Colon (tissue), 2 donors: ENCODE measurements at regions not wholly inside any gene's neighbourhood (a gene's known extent, or its start where the extent isn't known, plus 50 kb on each side); places are given as distances from the start of the nearest gene placed in this dataset.
"Not testable (repeated sequence)": the region's sequence is repeated elsewhere in the genome, so short reads cannot be mapped to it uniquely, and the experiment has no call there.

Experiments
- FAIRE-seq: peaks from 2 replicates; lab custom pipeline; 2012; peaks lifted over from hg19 to GRCh38; lab: Jason Lieb, UNC
- donor health status: control.
- donor health status: control.

GRCh38 chr16:65355706-65356105, 233.8 kb upstream of the CDH11 start:
- FAIRE-seq, result no peak

- FAIRE-seq, result no peak
Observed at GRCh38 chr16:65353183-65353582, 231.3 kb upstream of the CDH11 start.

- FAIRE-seq, result no peak
Observed at GRCh38 chr16:65349626-65350025, 227.8 kb upstream of the CDH11 start.

GRCh38 chr16:65343556-65343955, 221.7 kb upstream of the CDH11 start:
- FAIRE-seq, result no peak

- FAIRE-seq, result no peak
Observed at GRCh38 chr16:65342231-65342866, 220.5 kb upstream of the CDH11 start.

GRCh38 chr16:65339062-65339461, 217.2 kb upstream of the CDH11 start:
- no peak for FAIRE-seq

- no peak for FAIRE-seq
Observed at GRCh38 chr16:65336160-65336559, 214.3 kb upstream of the CDH11 start.

GRCh38 chr16:65334081-65334480, 212.2 kb upstream of the CDH11 start:
- no peak for FAIRE-seq

GRCh38 chr16:65333283-65333682, 211.4 kb upstream of the CDH11 start:
- no peak for FAIRE-seq

GRCh38 chr16:65327346-65327745, 205.5 kb upstream of the CDH11 start:
- FAIRE-seq, result no peak

GRCh38 chr16:65323655-65324237, 201.9 kb upstream of the CDH11 start:
- no peak for FAIRE-seq

- no peak for FAIRE-seq
Observed at GRCh38 chr16:65319621-65320231, 197.9 kb upstream of the CDH11 start.

- FAIRE-seq, result no peak
Observed at GRCh38 chr16:65318590-65319257, 196.9 kb upstream of the CDH11 start.

GRCh38 chr16:65318138-65318537, 196.3 kb upstream of the CDH11 start:
- no peak for FAIRE-seq

- no peak for FAIRE-seq
Observed at GRCh38 chr16:65316808-65317207, 194.9 kb upstream of the CDH11 start.

GRCh38 chr16:65315081-65315780, 193.4 kb upstream of the CDH11 start:
- no peak for FAIRE-seq

- no peak for FAIRE-seq
Observed at GRCh38 chr16:65314627-65315008, 192.8 kb upstream of the CDH11 start.

- no peak for FAIRE-seq
Observed at GRCh38 chr16:65313936-65314626, 192.2 kb upstream of the CDH11 start.

GRCh38 chr16:65312795-65313194, 190.9 kb upstream of the CDH11 start:
- no peak for FAIRE-seq

GRCh38 chr16:65312071-65312470, 190.2 kb upstream of the CDH11 start:
- FAIRE-seq, result no peak

GRCh38 chr16:65310491-65310890, 188.6 kb upstream of the CDH11 start:
- not testable (repeated sequence) for FAIRE-seq

GRCh38 chr16:65309354-65309753, 187.5 kb upstream of the CDH11 start:
- no peak for FAIRE-seq
